Gastroesophageal sphincter (tissue), 3 donors: ENCODE measurements at regions not wholly inside any gene's neighbourhood (a gene's known extent, or its start where the extent isn't known, plus 50 kb on each side); places are given as distances from the start of the nearest gene placed in this dataset.

Experiments used
- CTCF ChIP-seq, 4 experiments: fragments of 200-600 bp in 2 of 4; fragments of 450-650 bp in 2 of 4; sonication (generic) in 1 of 4; IDR thresholded peaks; one replicate each; pipeline ENCODE4 v1.5.1; 2017 to 2019; ENCODE audit warnings: antibody characterized with exemption in 4 of 4, mild to moderate bottlenecking in 2 of 4, moderate library complexity in 2 of 4
- EP300 ChIP-seq: sonication (generic); formaldehyde crosslinking; IDR thresholded peaks from one replicate; pipeline ENCODE4 v1.6.1; 2017; ENCODE audit warnings: antibody characterized with exemption, mild to moderate bottlenecking

GRCh38 chr6:87806635-87807034 lies 104.6 kb upstream of the AKIRIN2 start:
- TF ChIP-seq CTCF (IDR thresholded peaks at IDR 0.05) (no peak), EP300 (no peak)
